RWPE1 (cell line): ENCODE measurements at regions not wholly inside any gene's neighbourhood (a gene's known extent, or its start where the extent isn't known, plus 50 kb on each side); places are given as distances from the start of the nearest gene placed in this dataset.

Experiments
- CTCF ChIA-PET: fragments of 350-600 bp; sonication (Branson Sonifier 250); formaldehyde crosslinking; extraction: SDS; loops from one replicate; lab custom pipeline; 2021; lab: Yijun Ruan, JAX
- POLR2A ChIA-PET: fragments of 400-600 bp; formaldehyde crosslinking; extraction: SDS; loops from one replicate; lab custom pipeline; 2020; ENCODE audit warnings: antibody characterized with exemption; ENCODE audit not compliant: low non-redundant PET; lab: Yijun Ruan, JAX
- DNase-seq: peaks from one replicate; pipeline ENCODE4 v3.0.0; 2012; ENCODE audit warnings: low spot score
- H3K27ac ChIP-seq: fragments of 450-650 bp; 2 replicates; pipeline ENCODE4 v1.5.1; 2017
- CTCF ChIP-seq: fragments of 450-650 bp; conservative IDR thresholded peaks from 2 replicates; pipeline ENCODE4 v1.5.1; 2017; ENCODE audit warnings: low read depth, mild to moderate bottlenecking

- no peak for TF ChIP-seq CTCF
- H3K27ac ChIP-seq: no peak overlapping the region
- DNase-seq: no peak
- ChIA-PET CTCF (interaction anchor here (0.5 kb wide), 1 partner anchor 1003 kb away, joined by 3 read pairs; no protein-coding TSS in a partner anchor), POLR2A (no interaction called here)
Measured at GRCh38 chr10:130567436-130567835, 431.2 kb downstream of the GLRX3 start.

GRCh38 chr10:130568246-130568645, 432.1 kb downstream of the GLRX3 start:
- ChIA-PET POLR2A (no interaction called here), CTCF (interaction anchor here (0.6 kb wide), 1 partner anchor 1925 kb away, joined by 4 read pairs; no protein-coding TSS in a partner anchor)

GRCh38 chr10:130570074-130570473, 433.9 kb downstream of the GLRX3 start:
- TF ChIP-seq CTCF: no peak
- POLR2A ChIA-PET: no interaction called here
- DNase-seq: no peak
- no peak overlapping the region for H3K27ac ChIP-seq
- CTCF ChIA-PET: no interaction called here

More at GRCh38 chr10:130568246-130568645, 432.1 kb downstream of the GLRX3 start:
- DNase-seq: no peak
- no peak overlapping the region for H3K27ac ChIP-seq
- TF ChIP-seq CTCF: no peak

GRCh38 chr10:130571674-130572073, 435.5 kb downstream of the GLRX3 start:
- POLR2A ChIA-PET: no interaction called here
- no peak for DNase-seq
- H3K27ac ChIP-seq: no peak overlapping the region
- TF ChIP-seq CTCF: no peak
- CTCF ChIA-PET: no interaction called here

- CTCF ChIA-PET: interaction anchor here (0.5 kb wide), 1 partner anchor 134 kb away, joined by 5 read pairs; no protein-coding TSS in a partner anchor
- DNase-seq: no peak
- POLR2A ChIA-PET: no interaction called here
Measured at GRCh38 chr10:130573446-130573845, 437.3 kb downstream of the GLRX3 start.

GRCh38 chr10:130575756-130576285, 439.6 kb downstream of the GLRX3 start:
- no peak for DNase-seq
- no peak for TF ChIP-seq CTCF
- ChIA-PET POLR2A (no interaction called here), CTCF (no interaction called here)
- no peak overlapping the region for H3K27ac ChIP-seq

More at GRCh38 chr10:130573446-130573845, 437.3 kb downstream of the GLRX3 start:
- TF ChIP-seq CTCF: no peak
- no peak overlapping the region for H3K27ac ChIP-seq
